Effector CD4-positive, alpha-beta T cell (primary cell): ENCODE measurements at regions not wholly inside any gene's neighbourhood (a gene's known extent, or its start where the extent isn't known, plus 50 kb on each side); places are given as distances from the start of the nearest gene placed in this dataset.

Experiments used
- DNase-seq: peaks from one replicate; pipeline ENCODE4 v3.0.0-alpha.2; 2020

GRCh38 chr12:125685915-125686314 is 620.7 kb downstream of the AACS start:
- DNase-seq = no peak

GRCh38 chr12:125687403-125687802 is 622.2 kb downstream of the AACS start:
- no peak for DNase-seq

- DNase-seq = no peak
Observed at GRCh38 chr12:125687820-125688219, 622.6 kb downstream of the AACS start.

DNA sequence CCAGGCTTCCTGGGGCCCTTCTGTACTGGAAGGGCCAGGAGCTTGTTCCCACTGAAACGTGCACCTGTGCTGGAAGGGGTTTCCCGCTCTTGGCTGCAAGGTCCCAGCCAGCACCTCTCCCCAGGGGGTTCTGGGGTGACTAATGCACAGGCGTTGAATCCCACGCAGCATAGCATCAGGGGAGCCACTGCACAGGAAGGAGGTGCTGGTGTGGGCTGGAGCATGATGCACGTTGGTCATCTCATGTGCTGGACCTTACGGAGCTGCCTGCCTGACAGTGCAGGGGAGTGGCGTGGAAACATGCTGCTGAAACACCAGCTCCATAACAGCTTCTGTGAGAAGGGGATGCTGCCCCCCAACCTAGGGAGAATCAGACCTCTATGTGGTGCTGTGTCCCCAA is 623.0 kb downstream of the AACS start:
- no peak for DNase-seq

GRCh38 chr12:125688881-125689280 is 623.6 kb downstream of the AACS start:
- DNase-seq = no peak

DNA sequence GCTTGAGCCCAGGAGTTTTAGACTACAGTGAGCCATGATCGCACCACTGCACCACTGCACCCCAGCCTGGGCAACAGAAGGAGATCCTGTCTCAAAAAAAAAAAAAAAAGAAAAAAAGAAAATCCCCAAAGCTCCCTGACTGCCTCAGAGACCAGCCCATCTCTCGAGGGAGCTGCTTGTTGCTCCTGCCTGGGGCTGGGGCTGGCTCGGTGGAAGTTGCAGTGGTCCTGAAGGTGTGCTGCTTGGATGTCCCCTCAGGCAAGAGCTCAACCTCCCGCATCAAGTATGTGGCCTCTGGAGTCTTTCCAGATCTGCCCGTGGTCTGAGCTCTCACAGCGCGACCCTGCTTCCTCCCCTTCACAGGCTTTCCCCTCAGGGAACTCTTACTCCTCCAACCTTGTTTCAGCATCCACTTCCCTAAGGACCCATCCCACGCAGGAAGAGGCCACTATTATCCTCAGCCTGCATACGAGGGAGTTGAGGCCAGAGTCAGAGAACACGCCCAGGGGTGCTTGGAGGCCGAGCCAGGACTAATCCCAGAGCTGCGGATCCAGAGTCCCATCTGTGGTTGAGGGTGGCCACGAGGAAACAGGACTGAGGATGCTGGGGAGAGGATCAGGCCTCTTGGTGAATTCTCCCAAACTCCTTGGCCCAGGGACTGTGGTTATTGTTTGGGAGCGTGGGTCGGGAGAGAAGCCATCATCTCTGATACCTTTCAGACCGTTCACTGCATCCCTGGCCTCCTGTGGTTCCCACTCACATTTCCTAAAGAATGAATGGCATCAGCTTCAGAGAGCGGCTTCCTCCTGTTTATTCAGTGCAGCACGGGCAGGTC is 624.6 kb downstream of the AACS start:
- no peak for DNase-seq

DNA sequence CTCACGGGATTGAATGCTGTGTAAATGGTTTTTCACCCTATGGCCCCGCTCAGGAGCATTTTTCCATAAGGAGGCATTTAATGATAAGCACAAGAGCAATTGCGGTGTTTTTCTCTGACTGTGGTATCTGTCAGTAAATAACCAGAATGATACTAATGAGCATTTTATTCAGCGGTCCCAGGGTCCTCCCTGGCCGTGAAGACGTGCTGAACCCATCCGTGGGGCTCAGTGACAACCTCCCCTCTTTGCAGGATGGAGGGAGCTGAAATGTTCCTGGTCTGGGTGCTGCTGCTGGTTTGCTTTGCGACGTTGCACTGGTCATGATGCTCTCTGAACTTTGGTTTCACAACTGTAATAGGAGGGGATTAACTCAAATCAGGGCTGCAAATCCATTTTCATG is 625.6 kb downstream of the AACS start:
- no peak for DNase-seq

DNA sequence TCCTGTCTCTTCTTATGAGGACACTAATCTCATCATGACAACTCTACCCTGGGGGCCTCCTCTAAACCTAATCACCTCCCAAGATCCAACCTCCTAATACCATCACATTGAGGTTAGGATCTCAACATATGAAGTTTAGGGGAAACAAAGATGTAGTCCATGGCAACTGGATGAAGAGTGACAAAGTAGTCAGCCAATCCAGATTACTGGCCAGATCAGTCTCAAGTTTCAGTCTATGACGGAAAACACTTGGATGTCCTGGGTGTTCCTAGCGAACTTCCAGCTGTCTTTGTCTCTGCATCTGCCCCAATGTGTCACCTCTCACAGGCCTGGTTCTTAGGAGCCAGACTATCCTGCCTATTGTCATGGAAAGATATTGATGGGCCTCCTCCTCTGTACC is 630.8 kb downstream of the AACS start:
- DNase-seq = no peak

GRCh38 chr12:125704803-125705202 is 639.6 kb downstream of the AACS start:
- no peak for DNase-seq

GRCh38 chr12:125720961-125721360 is 655.7 kb downstream of the AACS start:
- no peak for DNase-seq

DNA sequence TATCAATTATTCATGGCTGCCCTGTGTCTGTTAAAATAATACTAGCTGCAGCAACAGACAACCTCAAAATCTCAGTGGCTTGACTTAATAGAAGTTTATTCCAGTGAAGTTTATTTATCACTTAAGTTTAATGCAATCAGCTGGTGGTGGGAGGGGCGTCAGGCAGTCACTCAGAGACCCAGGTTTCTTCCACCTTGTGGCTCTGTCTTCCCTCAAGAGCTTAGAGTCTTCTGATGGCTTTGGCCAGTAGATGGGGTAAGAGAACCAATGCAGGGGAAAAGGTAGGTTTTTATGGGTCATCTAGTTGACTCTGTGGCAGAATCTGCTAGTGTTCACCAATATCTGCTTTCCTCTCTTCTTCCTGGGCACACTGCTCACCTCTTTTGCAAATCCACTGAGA is 668.9 kb downstream of the AACS start:
- DNase-seq = no peak

DNA sequence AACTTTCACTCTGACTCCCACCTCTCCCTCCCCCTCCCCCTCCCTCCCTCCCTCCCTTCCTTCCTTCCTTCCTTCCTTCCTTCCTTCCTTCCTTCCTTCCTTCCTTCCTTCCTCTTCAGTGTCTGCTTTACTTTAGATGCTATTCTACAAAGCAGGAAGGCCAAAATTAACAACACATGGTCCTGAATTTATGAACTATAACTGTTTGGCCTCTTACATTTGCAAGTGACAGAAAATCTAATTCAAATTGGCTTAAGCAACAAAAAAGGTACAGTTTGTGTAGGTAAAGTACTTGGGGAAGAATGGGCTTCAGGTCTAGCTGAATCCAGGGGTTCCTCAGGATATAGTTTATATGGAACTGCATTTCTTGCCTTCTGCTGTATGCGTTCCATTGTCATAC is 673.0 kb downstream of the AACS start:
- DNase-seq = no peak

GRCh38 chr12:125742413-125742812 is 677.2 kb downstream of the AACS start:
- no peak for DNase-seq

- DNase-seq = no peak
Observed at GRCh38 chr12:125744201-125744600, 679.0 kb downstream of the AACS start.

DNA sequence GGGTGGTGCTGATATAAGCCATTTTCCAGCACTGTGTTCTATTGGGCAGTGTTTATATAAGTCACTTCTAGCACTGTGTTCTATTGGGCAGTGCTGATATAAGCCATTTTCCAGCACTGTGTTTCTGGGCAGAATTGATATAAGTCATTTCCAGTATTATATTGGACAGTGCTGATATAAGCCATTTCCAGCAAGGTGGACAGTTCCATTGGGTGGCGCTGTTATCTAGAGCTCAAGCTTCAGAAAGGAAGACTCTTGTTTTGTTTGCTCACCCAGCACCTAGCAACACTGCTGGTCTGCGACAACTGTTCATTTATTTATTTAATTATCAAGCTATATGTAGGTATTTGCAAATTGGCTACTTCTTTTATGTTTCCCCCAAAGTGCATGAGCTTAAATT is 690.3 kb downstream of the AACS start:
- no peak for DNase-seq

DNA sequence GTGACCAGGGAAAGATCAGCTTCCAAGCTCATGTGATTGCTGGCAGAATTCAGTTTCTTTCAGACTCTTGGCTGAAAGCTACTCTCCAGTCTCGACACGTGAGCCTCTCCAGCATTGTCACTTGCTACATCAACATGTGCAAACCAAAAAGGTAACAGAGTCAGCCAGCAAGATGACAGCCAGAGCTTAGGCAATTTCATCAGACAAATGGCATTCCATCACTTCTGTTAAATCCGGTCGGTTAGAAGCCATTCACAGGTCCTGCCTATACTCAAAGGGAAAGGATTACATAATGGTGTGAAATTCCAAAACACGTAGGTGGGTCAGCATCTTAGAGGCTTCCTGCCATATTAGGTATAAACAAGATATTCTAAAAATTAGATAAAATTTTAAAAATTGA is 700.9 kb downstream of the AACS start:
- DNase-seq = no peak

DNA sequence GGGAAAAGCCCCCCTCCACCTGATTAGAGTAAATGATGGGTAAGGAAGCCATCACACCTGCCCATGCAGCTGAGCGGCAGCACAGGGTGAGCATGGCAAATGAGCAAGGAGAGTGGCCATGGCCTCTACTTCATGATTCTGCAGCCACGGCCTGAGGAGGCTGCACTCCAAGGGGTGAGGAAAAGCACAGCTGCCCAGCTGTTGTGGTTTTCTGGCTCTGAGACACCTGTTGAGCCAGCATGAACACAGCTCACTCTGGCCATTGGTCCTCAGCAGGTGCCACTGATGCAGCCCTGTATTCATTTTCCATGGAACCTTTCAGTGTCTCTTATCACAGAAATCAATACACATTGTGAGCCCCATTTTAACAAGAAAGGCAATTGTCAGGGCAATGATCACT is 707.2 kb downstream of the AACS start:
- DNase-seq = no peak

DNA sequence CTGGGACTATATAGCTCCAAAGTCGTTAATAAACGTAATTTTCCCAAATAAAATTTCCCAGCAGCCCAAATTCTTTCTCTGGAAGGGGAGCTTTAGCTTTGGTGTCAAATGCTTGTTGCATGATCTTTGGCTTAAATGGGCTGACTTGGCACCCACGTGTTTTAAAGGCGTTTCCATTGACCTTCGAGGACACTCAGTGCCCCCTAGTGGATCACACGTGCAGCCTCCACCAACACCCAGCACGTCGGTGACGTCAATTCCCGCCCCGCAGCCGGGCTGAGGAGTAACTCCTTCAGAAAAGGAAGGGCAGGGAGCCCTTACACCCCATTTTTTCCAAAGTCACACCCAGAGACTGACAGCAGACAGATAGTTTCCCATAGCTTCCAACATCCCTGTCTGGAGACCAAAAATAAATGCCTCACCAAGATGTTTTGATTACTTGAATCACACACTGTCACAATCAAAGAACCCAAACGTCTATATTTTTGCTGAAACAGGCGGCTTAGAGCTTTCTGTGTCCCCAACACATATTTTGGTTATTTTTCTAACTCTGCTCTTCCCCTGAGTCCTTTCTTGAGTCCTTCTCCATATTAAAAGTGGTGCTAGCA is 707.9 kb downstream of the AACS start:
- DNase-seq = no peak

- no peak for DNase-seq
Observed at GRCh38 chr12:125775507-125775906, 710.3 kb downstream of the AACS start.

GRCh38 chr12:125776212-125776611 is 711.0 kb downstream of the AACS start:
- no peak for DNase-seq

DNA sequence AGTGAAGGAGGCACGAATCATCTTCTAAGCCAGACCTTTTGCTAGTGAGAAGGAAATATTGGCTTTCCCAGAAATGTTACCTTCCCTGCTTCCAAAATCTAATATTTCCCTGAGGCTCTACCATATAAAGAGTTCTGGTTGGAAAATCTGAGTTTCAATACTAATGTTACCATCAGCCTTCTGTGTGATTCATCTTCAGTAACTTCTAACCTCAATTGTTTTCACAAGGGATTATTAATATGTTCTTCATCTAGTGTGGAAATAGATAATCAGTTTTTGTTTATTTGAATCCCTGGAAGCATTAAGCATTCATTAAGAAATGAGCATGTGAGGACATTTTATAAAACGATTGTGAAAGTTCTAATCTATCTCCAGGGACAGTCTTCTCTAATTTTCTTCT is 720.9 kb downstream of the AACS start:
- DNase-seq = no peak

- DNase-seq = no peak
Observed at GRCh38 chr12:125794401-125794800, 729.2 kb downstream of the AACS start.

DNA sequence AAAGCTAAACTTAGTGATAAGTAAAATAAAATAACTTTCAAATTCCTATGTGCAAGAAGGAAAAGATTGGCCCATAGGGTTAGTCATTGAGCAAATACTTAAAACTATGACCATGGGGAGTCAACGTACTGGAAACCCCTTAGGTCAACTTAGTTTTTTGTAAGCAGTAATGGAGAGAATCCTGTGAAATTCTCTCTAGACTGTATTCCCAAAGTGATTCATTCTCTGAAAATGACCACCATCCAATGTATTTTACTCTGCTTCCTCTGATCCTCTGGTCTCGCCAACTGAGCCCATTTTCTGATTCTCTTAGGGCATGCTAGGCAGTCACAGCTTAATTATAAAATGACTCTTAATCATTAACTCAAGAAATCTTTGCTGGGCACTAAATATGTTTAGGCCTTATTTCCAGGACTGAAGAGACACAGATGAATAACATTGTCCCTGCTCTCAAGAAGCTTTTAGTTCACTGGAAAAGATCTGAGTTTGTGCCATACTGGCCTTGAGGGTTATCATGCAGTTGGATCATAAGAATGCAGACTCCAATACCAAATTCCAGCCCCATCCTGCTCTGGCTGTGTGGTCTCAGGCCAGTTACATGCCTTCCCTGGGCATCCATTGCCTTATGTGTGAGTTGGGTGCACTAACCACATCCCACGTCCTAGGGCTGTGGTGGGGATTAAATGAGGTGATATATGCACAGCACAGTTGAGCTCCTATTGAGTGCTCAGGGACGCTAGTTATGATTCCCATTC is 732.4 kb downstream of the AACS start:
- no peak for DNase-seq

DNA sequence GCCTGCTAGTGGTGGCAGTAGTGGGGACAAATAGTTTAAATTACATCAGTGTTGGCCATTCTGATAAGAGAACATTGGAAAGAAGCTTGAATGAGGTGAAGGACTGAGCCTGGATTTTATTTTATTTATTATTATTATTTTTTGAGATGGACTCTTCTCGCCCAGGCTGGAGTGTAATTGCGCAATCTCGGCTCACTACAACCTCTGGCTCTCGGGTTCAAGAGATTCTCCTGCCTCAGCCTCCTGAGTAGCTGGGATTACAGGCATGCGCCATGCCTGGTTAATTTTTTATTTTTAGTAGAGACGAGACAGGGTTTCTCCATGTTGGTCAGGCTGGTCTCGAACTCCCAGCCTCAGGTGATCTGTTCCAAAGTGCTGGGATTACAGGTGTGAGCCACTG is 739.4 kb downstream of the AACS start:
- no peak for DNase-seq
